Esophagus squamous epithelium (tissue), 5 donors: ENCODE measurements at regions not wholly inside any gene's neighbourhood (a gene's known extent, or its start where the extent isn't known, plus 50 kb on each side); places are given as distances from the start of the nearest gene placed in this dataset.

Experiments
- DNase-seq: peaks from one replicate; lab custom pipeline; 2025; lab: John Stamatoyannopoulos, UW
- H3K27ac ChIP-seq, 4 donors: fragments of 200-600 bp; sonication (generic); one replicate each; pipeline ENCODE4 v1.5.1; 2016 to 2019; ENCODE audit warnings: mild to moderate bottlenecking in 1 of 4
- H3K27me3 ChIP-seq, 4 donors: fragments of 200-600 bp; sonication (generic); 1 replicate in 3 of 4; 2 replicates in 1 of 4; pipeline versions ENCODE4 v1.5.1 to v1.6.0; 2017 to 2021; ENCODE audit warnings: antibody characterized with exemption in 1 of 4
- H3K36me3 ChIP-seq, 3 donors: fragments of 200-600 bp; sonication (generic); one replicate each; pipeline ENCODE4 v1.5.1; 2016 to 2019
- H3K4me1 ChIP-seq, 3 donors: fragments of 200-600 bp; sonication (generic); one replicate each; pipeline ENCODE4 v1.5.1; 2017 to 2019
- H3K4me3 ChIP-seq, 4 donors: fragments of 200-600 bp; sonication (generic); 1 replicate in 3 of 4; 2 replicates in 1 of 4; pipeline ENCODE4 v1.5.1; 2016 to 2019; ENCODE audit warnings: mild to moderate bottlenecking in 2 of 4, moderate library complexity in 1 of 4
- H3K9me3 ChIP-seq, 3 donors: fragments of 200-600 bp; sonication (generic); one replicate each; pipeline ENCODE4 v1.5.1; 2016 to 2019
- POLR2A ChIP-seq, 4 donors: fragments of 450-650 bp; IDR thresholded peaks; one replicate each; pipeline ENCODE4 v1.6.1; 2017; ENCODE audit warnings: antibody characterized with exemption in 4 of 4, mild to moderate bottlenecking in 4 of 4, moderate library complexity in 3 of 4
- WGBS, 2 donors: methylation state at CpG; one replicate each; pipeline ENCODE4 v1.1.5; 2018; 5-methylcytosine and 5-hydroxymethylcytosine counted together
- intact Hi-C: fragments of 100-400 bp; cut with DNase I; formaldehyde crosslinking; loops from one replicate; pipeline ENCODE4 v1.15.0; 2022
- TF ChIP-seq, protein P1 (sequence below), 6 experiments: fragments of 450-650 bp in 4 of 6; fragments of 200-600 bp in 2 of 6; sonication (generic) in 2 of 6; IDR thresholded peaks; one replicate each; pipeline ENCODE4 v1.5.1; 2016 to 2019; ENCODE audit warnings: antibody characterized with exemption in 6 of 6, mild to moderate bottlenecking in 4 of 6, moderate library complexity in 4 of 6
- donor health status: DM: yes; HTN: yes; CAD: no.

DNA sequence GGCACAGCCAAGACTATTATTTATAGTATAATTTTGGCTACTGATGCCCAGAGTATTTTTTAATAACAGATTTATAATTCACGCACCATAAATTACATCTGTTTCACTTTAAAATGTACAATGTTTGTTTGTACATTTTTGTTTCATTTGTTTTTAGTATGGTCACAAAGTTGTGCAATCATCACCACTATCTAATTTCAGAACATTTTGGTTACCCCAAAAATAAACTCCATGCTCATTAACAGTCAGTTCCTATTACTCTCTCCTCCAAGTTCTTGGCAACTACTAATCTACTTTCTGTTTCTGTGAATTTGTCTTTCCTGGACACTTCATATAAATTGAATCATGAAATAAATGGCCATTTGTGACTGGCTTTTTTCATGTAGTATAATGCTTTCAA is 176.7 kb downstream of the SH3BGRL start:
- DNase-seq, result no peak
- Histone ChIP-seq H3K4me1 (no peaks in the 10 kb centered on the region), H3K9me3 (no peaks in the 10 kb centered on the region), H3K27me3 (no peaks in the 10 kb centered on the region), H3K36me3 (no peaks in the 10 kb centered on the region), H3K4me3 (no peak overlapping the region), H3K27ac (no peak overlapping the region)
- intact Hi-C loops, result loop anchor here (10.0 kb wide), 1 partner anchor 204 kb away; no protein-coding TSS in a partner anchor
- TF ChIP-seq, protein P1, sequence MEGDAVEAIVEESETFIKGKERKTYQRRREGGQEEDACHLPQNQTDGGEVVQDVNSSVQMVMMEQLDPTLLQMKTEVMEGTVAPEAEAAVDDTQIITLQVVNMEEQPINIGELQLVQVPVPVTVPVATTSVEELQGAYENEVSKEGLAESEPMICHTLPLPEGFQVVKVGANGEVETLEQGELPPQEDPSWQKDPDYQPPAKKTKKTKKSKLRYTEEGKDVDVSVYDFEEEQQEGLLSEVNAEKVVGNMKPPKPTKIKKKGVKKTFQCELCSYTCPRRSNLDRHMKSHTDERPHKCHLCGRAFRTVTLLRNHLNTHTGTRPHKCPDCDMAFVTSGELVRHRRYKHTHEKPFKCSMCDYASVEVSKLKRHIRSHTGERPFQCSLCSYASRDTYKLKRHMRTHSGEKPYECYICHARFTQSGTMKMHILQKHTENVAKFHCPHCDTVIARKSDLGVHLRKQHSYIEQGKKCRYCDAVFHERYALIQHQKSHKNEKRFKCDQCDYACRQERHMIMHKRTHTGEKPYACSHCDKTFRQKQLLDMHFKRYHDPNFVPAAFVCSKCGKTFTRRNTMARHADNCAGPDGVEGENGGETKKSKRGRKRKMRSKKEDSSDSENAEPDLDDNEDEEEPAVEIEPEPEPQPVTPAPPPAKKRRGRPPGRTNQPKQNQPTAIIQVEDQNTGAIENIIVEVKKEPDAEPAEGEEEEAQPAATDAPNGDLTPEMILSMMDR (IDR thresholded peaks at IDR 0.05), result no peak
- no peak for TF ChIP-seq POLR2A (IDR thresholded peaks at IDR 0.05)
- 65 to 80% methylated on average over 1 of the region's 1 CpG for WGBS, 2 donors

DNA sequence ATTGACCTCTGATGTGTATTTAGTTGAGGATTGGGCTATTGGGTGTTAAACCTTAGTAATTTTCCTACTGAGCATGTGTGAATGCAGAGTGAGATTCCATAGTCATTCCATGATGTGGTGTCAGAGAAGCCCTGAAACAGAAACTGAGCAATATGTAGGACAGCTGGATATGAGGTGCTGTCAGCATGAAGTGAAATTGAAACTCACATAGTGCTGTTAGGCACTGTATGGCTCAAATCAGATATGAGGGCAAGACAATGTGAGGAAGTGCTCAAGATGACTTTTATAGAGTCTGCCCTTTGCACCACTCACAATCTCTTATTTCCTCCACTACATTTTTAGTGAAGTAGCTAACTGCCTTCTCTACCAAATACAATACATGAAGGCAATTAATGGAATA is 188.3 kb downstream of the SH3BGRL start:
- Histone ChIP-seq H3K4me1 (no peaks in the 10 kb centered on the region), H3K4me3 (no peak overlapping the region), H3K36me3 (no peaks in the 10 kb centered on the region), H3K27ac (no peak overlapping the region), H3K27me3 (no peaks in the 10 kb centered on the region), H3K9me3 (no peaks in the 10 kb centered on the region)
- intact Hi-C loops, result no loop called here
- no peak for TF ChIP-seq POLR2A (IDR thresholded peaks at IDR 0.05)
- TF ChIP-seq, protein P1 (IDR thresholded peaks at IDR 0.05), result no peak
- no peak for DNase-seq

DNA sequence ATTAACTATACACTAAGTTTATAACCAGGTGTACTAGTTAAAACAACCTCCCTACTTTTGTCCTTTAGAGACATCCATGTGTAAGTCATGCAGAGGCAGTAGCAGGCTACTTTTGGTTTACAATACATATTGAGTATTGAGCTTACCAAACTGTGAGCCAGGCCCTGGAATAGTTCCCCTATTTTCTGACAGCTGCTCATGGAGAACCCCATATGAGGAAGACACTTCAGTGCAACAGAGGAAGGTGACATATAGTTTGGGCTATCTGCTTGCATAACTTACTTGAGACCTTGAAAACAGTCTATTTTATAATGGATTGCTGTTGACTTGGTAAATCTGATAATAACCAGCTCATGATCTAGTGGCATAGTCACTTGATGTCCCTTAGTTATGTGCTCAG is 190.5 kb downstream of the SH3BGRL start:
- Histone ChIP-seq H3K4me3 (no peak overlapping the region), H3K36me3 (no peaks in the 10 kb centered on the region), H3K27me3 (no peaks in the 10 kb centered on the region), H3K27ac (no peak overlapping the region), H3K9me3 (no peaks in the 10 kb centered on the region), H3K4me1 (no peaks in the 10 kb centered on the region)
- DNase-seq, result no peak
- intact Hi-C loops, result no loop called here
- TF ChIP-seq POLR2A (IDR thresholded peaks at IDR 0.05), result no peak
- TF ChIP-seq, protein P1 (IDR thresholded peaks at IDR 0.05), result no peak

DNA sequence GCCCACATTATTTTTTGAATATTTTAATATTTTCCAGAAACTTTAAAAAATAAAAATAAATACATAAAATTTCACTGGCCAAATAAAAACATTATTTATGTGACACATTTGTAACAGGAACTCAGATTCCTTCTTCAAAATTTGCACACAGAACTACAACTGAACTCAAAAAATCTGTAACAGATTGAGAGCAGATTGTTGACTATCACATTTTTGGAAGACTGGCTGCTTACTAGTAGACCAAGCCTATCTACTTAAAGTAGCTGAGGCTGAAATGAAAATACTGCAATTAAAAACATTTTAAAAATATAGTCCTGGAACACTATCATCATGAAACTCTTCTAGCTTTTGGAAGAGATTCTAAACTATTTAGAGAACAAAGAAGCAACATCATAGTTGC is 203.9 kb downstream of the SH3BGRL start:
- Histone ChIP-seq H3K27me3 (no peaks in the 10 kb centered on the region), H3K4me3 (no peak overlapping the region), H3K27ac (no peak overlapping the region), H3K36me3 (no peaks in the 10 kb centered on the region), H3K9me3 (no peaks in the 10 kb centered on the region), H3K4me1 (no peaks in the 10 kb centered on the region)
- TF ChIP-seq, protein P1 (IDR thresholded peaks at IDR 0.05), result no peak
- no peak for TF ChIP-seq POLR2A (IDR thresholded peaks at IDR 0.05)
- DNase-seq, result no peak
- intact Hi-C loops, result no loop called here

DNA sequence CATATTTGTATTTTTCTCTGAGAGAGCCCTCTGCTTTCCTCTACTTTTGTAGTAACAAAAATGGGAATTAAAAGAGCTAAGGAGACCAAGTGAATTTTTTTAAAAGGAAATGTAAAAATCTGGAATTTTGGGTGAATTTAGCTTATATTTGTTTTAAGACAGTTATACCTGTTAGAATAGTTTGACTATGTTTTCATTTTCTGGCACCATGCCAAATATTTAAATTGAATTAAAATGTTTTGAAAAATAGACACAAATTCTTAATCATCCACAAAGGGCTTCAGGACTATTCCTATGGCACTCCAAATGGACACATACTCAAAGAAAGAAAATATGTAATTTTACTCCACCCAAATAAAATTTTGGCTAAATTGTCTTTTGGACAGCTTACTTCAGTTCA is 209.6 kb downstream of the SH3BGRL start:
- H3K9me3 ChIP-seq, result no peaks in the 10 kb centered on the region
- H3K27ac ChIP-seq, result no peak overlapping the region
- no peak for DNase-seq
- TF ChIP-seq, protein P1 (IDR thresholded peaks at IDR 0.05), result no peak
- TF ChIP-seq POLR2A (IDR thresholded peaks at IDR 0.05), result no peak
- H3K4me3 ChIP-seq, result no peak overlapping the region
- H3K27me3 ChIP-seq, result no peaks in the 10 kb centered on the region
- no peaks in the 10 kb centered on the region for H3K4me1 ChIP-seq
- H3K36me3 ChIP-seq, result no peaks in the 10 kb centered on the region
- intact Hi-C loops, result no loop called here
